Vagina (tissue), 2 donors: ENCODE measurements at regions not wholly inside any gene's neighbourhood (a gene's known extent, or its start where the extent isn't known, plus 50 kb on each side); places are given as distances from the start of the nearest gene placed in this dataset.

Experiments used
- DNase-seq, 2 donors: peaks; one replicate each; pipeline ENCODE4 v3.0.0-alpha.2; 2017; ENCODE audit errors: extremely low spot score in 2 of 2
- H3K27ac ChIP-seq: fragments of 200-600 bp; sonication (generic); one replicate; pipeline ENCODE4 v1.5.1; 2019
- H3K27me3 ChIP-seq: fragments of 200-600 bp; sonication (generic); one replicate; pipeline ENCODE4 v1.5.1; 2019
- H3K36me3 ChIP-seq, 2 donors: fragments of 200-600 bp; sonication (generic); one replicate each; pipeline ENCODE4 v1.5.1; 2017 to 2019
- H3K4me1 ChIP-seq: fragments of 200-600 bp; sonication (generic); one replicate; pipeline ENCODE4 v1.5.1; 2019
- H3K4me3 ChIP-seq, 2 donors: fragments of 200-600 bp; sonication (generic); 1 replicate in 1 of 2; 2 replicates in 1 of 2; pipeline ENCODE4 v1.5.1; 2016 to 2019
- H3K9me3 ChIP-seq: fragments of 200-600 bp; sonication (generic); one replicate; pipeline ENCODE4 v1.5.1; 2019
- CTCF ChIP-seq, 3 experiments: fragments of 450-650 bp in 2 of 3; fragments of 200-600 bp in 1 of 3; sonication (generic) in 1 of 3; IDR thresholded peaks; one replicate each; pipeline ENCODE4 v1.5.1; 2017 to 2019; ENCODE audit warnings: antibody characterized with exemption in 3 of 3, mild to moderate bottlenecking in 2 of 3, moderate library complexity in 2 of 3
- POLR2A ChIP-seq, 2 donors: fragments of 450-650 bp; IDR thresholded peaks; one replicate each; pipeline ENCODE4 v1.6.1; 2017; ENCODE audit warnings: antibody characterized with exemption in 2 of 2, mild to moderate bottlenecking in 2 of 2, moderate library complexity in 2 of 2
- POLR2AphosphoS5 ChIP-seq, 2 donors: sonication (generic); formaldehyde crosslinking; IDR thresholded peaks; one replicate each; pipeline ENCODE4 v1.9.0; 2017; ENCODE audit warnings: antibody characterized with exemption in 2 of 2, mild to moderate bottlenecking in 2 of 2, low read depth in 1 of 2; ENCODE audit not compliant: insufficient read depth in 1 of 2
- intact Hi-C: fragments of 100-400 bp; cut with DNase I; formaldehyde crosslinking; loops from one replicate; pipeline ENCODE4 v1.15.1; 2023

- no peak overlapping the region for H3K27ac ChIP-seq
- no peaks in the 10 kb centered on the region for H3K36me3 ChIP-seq
- H3K4me3 ChIP-seq: no peak overlapping the region
- no peak for TF ChIP-seq POLR2A (IDR thresholded peaks at IDR 0.05)
- no peak for TF ChIP-seq CTCF (IDR thresholded peaks at IDR 0.05)
- TF ChIP-seq POLR2AphosphoS5 (IDR thresholded peaks at IDR 0.05; ENCODE audit: insufficient read depth in 1 of 2, low read depth in 1 of 2): no peak
- no peaks in the 10 kb centered on the region for H3K9me3 ChIP-seq
- DNase-seq: no peak
- intact Hi-C loops: no loop called here
- H3K27me3 ChIP-seq: no peaks in the 10 kb centered on the region
- H3K4me1 ChIP-seq: peaks cover 12% of the 10 kb centered on the region
These were observed 297.8 kb downstream of the ADGRD1 start for GRCh38 chr12:131251336-131252101.

DNA sequence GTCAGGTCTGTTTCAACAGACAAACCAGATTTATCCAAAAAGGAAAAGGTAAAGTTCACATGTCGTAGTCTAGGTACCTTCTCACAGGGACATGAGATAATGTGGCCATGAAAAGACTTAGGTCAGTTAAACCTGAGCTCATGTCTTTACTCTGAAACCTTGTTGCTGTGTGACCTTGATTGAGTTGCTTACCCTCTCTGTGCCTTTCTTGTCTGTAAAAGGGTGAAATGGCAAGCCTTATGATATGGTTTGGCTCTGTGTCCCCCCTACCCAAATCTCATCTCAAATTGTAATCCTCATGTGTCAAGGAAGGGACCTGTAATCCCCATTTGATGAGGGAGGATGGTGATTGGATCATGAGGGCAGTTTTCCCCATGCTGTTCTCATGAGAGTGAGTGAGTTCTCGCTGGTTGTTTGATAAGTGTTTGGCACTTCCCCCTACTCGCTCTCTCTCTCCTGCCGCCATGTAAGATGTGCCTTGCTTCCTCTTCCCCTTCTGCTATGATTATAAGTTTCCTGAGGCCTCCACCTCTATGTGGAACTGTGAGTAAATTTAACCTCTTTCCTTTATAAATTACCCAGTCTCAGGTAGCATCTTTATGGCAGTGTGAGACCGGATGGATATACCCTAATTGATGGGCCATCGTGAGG is 299.8 kb downstream of the ADGRD1 start:
- H3K36me3 ChIP-seq: no peaks in the 10 kb centered on the region
- no peaks in the 10 kb centered on the region for H3K27me3 ChIP-seq
- TF ChIP-seq POLR2A (IDR thresholded peaks at IDR 0.05): no peak
- TF ChIP-seq POLR2AphosphoS5 (IDR thresholded peaks at IDR 0.05; ENCODE audit: insufficient read depth in 1 of 2, low read depth in 1 of 2): no peak
- no peak for TF ChIP-seq CTCF (IDR thresholded peaks at IDR 0.05)
- H3K9me3 ChIP-seq: no peaks in the 10 kb centered on the region
- H3K4me1 ChIP-seq: peaks cover 12% of the 10 kb centered on the region
- intact Hi-C loops: no loop called here
- no peak overlapping the region for H3K27ac ChIP-seq
- H3K4me3 ChIP-seq: no peak overlapping the region
- DNase-seq: no peak

DNA sequence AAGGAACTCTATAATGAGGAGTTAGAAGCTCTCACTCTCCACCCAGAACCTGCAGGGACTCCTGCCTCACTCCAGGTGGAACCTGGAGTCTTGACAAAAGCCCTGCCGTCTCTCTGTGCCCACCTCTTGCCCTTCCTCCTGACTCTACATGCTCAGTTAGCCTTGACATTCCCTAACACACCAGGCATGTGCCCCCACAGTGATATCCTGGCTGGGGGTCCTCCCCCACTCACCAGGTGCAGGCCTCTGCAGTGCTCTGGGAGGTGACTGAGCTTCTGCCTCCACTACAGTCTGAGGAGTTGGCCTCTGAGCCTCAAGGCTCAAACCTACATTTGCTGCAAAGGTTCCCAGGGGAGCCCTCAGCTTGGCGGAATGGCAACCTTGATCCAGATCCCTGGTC is 300.7 kb downstream of the ADGRD1 start:
- Histone ChIP-seq H3K9me3 (no peaks in the 10 kb centered on the region), H3K27me3 (no peaks in the 10 kb centered on the region), H3K4me3 (no peak overlapping the region), H3K4me1 (peaks cover 12% of the 10 kb centered on the region), H3K27ac (no peak overlapping the region), H3K36me3 (no peaks in the 10 kb centered on the region)
- TF ChIP-seq CTCF (IDR thresholded peaks at IDR 0.05) (no peak), POLR2A (IDR thresholded peaks at IDR 0.05) (no peak), POLR2AphosphoS5 (IDR thresholded peaks at IDR 0.05; ENCODE audit: insufficient read depth in 1 of 2, low read depth in 1 of 2) (no peak)
- DNase-seq: no peak
- intact Hi-C loops: no loop called here

GRCh38 chr12:131258398-131258797 is 304.7 kb downstream of the ADGRD1 start:
- no peak for DNase-seq
- H3K9me3 ChIP-seq: no peaks in the 10 kb centered on the region
- no peaks in the 10 kb centered on the region for H3K36me3 ChIP-seq
- H3K4me3 ChIP-seq: no peak overlapping the region
- H3K27me3 ChIP-seq: no peaks in the 10 kb centered on the region
- no peaks in the 10 kb centered on the region for H3K4me1 ChIP-seq
- H3K27ac ChIP-seq: no peak overlapping the region
- intact Hi-C loops: no loop called here
- TF ChIP-seq CTCF (IDR thresholded peaks at IDR 0.05) (no peak), POLR2AphosphoS5 (IDR thresholded peaks at IDR 0.05; ENCODE audit: insufficient read depth in 1 of 2, low read depth in 1 of 2) (no peak), POLR2A (IDR thresholded peaks at IDR 0.05) (no peak)
